ENCODE measurements at regions not wholly inside any gene's neighbourhood (a gene's known extent, or its start where the extent isn't known, plus 50 kb on each side); places are given as distances from the start of the nearest gene placed in this dataset.

DNA sequence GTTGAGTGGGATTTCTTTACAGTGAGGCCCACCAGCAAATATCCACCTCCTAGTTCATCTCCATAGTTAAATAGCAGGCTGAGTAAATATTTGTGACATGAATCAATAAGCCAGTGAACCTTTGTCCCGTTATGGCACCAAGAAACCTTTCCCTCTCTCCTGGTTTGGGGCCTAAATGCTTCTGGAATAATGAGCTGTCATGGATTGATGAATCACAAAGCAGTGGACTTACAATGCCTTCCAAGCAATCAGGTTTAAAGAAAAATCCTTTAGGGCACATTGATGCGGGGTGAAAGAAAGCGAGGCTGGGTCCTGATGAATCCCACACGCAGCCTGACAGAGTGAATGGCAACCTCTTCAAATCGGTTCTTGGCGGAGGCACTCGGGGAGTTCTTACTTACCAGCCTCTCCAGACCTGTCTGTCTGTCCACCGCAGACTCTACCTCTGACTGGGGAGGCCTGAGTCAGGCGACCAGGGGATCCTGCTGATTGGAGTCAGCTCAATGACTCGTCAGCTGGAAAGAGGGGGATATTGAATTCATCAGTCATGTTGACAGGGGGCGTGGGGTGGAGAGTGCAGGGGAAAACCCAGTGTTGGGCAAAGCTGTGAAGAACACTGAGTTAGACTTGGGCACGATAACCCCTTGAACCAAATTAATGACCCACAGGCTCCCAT is 247.3 kb downstream of the PLPP3 start (continued):
- TF ChIP-seq, protein P1, sequence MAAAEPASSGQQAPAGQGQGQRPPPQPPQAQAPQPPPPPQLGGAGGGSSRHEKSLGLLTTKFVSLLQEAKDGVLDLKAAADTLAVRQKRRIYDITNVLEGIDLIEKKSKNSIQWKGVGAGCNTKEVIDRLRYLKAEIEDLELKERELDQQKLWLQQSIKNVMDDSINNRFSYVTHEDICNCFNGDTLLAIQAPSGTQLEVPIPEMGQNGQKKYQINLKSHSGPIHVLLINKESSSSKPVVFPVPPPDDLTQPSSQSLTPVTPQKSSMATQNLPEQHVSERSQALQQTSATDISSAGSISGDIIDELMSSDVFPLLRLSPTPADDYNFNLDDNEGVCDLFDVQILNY (CRISPR knock-in tag; conservative IDR thresholded peaks at IDR 0.05): no peak
- TF ChIP-seq ZNF382 (CRISPR knock-in tag; IDR thresholded peaks at IDR 0.05; ENCODE audit: borderline replicate concordance): no peak
- TF ChIP-seq ZNF790 (CRISPR knock-in tag; IDR thresholded peaks at IDR 0.05; ENCODE audit: borderline replicate concordance): no peak
- TF ChIP-seq SATB2 (CRISPR knock-in tag; IDR thresholded peaks at IDR 0.05): 0 out of 2 replicates have a peak, but pooled peaks have one; percentile 34
- TF ChIP-seq, protein P2, sequence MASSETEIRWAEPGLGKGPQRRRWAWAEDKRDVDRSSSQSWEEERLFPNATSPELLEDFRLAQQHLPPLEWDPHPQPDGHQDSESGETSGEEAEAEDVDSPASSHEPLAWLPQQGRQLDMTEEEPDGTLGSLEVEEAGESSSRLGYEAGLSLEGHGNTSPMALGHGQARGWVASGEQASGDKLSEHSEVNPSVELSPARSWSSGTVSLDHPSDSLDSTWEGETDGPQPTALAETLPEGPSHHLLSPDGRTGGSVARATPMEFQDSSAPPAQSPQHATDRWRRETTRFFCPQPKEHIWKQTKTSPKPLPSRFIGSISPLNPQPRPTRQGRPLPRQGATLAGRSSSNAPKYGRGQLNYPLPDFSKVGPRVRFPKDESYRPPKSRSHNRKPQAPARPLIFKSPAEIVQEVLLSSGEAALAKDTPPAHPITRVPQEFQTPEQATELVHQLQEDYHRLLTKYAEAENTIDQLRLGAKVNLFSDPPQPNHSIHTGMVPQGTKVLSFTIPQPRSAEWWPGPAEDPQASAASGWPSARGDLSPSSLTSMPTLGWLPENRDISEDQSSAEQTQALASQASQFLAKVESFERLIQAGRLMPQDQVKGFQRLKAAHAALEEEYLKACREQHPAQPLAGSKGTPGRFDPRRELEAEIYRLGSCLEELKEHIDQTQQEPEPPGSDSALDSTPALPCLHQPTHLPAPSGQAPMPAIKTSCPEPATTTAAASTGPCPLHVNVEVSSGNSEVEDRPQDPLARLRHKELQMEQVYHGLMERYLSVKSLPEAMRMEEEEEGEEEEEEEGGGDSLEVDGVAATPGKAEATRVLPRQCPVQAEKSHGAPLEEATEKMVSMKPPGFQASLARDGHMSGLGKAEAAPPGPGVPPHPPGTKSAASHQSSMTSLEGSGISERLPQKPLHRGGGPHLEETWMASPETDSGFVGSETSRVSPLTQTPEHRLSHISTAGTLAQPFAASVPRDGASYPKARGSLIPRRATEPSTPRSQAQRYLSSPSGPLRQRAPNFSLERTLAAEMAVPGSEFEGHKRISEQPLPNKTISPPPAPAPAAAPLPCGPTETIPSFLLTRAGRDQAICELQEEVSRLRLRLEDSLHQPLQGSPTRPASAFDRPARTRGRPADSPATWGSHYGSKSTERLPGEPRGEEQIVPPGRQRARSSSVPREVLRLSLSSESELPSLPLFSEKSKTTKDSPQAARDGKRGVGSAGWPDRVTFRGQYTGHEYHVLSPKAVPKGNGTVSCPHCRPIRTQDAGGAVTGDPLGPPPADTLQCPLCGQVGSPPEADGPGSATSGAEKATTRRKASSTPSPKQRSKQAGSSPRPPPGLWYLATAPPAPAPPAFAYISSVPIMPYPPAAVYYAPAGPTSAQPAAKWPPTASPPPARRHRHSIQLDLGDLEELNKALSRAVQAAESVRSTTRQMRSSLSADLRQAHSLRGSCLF (CRISPR knock-in tag; IDR thresholded peaks at IDR 0.05; ENCODE audit: borderline replicate concordance): no peak
- no peak for TF ChIP-seq DR1 (CRISPR knock-in tag; IDR thresholded peaks at IDR 0.05)
- no peak for TF ChIP-seq JUND (CRISPR knock-in tag; IDR thresholded peaks at IDR 0.05)
- no peak; the same call in 1 of the 2 replicates for TF ChIP-seq ZNF230 (CRISPR knock-in tag; IDR thresholded peaks at IDR 0.05)
- TF ChIP-seq ZNF605 (CRISPR knock-in tag; IDR thresholded peaks at IDR 0.05): peak; percentile 59; the same call in 1 of the 2 replicates
- TF ChIP-seq, protein P3, sequence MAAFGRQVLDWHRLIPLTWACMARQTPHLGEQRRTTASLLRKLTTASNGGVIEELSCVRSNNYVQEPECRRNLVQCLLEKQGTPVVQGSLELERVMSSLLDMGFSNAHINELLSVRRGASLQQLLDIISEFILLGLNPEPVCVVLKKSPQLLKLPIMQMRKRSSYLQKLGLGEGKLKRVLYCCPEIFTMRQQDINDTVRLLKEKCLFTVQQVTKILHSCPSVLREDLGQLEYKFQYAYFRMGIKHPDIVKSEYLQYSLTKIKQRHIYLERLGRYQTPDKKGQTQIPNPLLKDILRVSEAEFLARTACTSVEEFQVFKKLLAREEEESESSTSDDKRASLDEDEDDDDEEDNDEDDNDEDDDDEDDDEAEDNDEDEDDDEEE (CRISPR knock-in tag; IDR thresholded peaks at IDR 0.05): no peak
- no peak for TF ChIP-seq MAFK (conservative IDR thresholded peaks at IDR 0.05 in 1 of 2, IDR thresholded peaks at IDR 0.05 in 1 of 2; ENCODE audit: low read length in 2 of 2)
- TF ChIP-seq, protein P4, sequence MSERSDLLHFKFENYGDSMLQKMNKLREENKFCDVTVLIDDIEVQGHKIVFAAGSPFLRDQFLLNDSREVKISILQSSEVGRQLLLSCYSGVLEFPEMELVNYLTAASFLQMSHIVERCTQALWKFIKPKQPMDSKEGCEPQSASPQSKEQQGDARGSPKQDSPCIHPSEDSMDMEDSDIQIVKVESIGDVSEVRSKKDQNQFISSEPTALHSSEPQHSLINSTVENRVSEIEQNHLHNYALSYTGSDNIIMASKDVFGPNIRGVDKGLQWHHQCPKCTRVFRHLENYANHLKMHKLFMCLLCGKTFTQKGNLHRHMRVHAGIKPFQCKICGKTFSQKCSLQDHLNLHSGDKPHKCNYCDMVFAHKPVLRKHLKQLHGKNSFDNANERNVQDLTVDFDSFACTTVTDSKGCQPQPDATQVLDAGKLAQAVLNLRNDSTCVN (CRISPR knock-in tag; IDR thresholded peaks at IDR 0.05; ENCODE audit: borderline replicate concordance): no peak
- peak; percentile 79; the same call in 1 of the 2 replicates for TF ChIP-seq SOX5 (CRISPR knock-in tag; IDR thresholded peaks at IDR 0.05; ENCODE audit: borderline replicate concordance)
- TF ChIP-seq NRL (CRISPR knock-in tag; IDR thresholded peaks at IDR 0.05; ENCODE audit: borderline replicate concordance): no peak
- TF ChIP-seq FOXK1 (CRISPR knock-in tag; IDR thresholded peaks at IDR 0.05; ENCODE audit: borderline replicate concordance, low read depth): no peak
- TF ChIP-seq, protein P5, sequence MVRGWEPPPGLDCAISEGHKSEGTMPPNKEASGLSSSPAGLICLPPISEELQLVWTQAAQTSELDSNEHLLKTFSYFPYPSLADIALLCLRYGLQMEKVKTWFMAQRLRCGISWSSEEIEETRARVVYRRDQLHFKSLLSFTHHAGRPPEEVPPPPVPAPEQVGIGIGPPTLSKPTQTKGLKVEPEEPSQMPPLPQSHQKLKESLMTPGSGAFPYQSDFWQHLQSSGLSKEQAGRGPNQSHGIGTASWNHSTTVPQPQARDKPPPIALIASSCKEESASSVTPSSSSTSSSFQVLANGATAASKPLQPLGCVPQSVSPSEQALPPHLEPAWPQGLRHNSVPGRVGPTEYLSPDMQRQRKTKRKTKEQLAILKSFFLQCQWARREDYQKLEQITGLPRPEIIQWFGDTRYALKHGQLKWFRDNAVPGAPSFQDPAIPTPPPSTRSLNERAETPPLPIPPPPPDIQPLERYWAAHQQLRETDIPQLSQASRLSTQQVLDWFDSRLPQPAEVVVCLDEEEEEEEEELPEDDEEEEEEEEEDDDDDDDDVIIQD (CRISPR knock-in tag; IDR thresholded peaks at IDR 0.05; ENCODE audit: low read depth): peak; percentile 84; the same call in 1 of the 2 replicates
- TF ChIP-seq KLF16 (CRISPR knock-in tag; IDR thresholded peaks at IDR 0.05): 0 out of 4 replicates have a peak, but pooled peaks of 1 of the 2 experiments have one; percentile 59
- TF ChIP-seq ZNF563 (CRISPR knock-in tag; IDR thresholded peaks at IDR 0.05): no peak
- 0 out of 2 replicates have a peak, but pooled peaks have one; percentile 54 for TF ChIP-seq HOXA5 (CRISPR knock-in tag; IDR thresholded peaks at IDR 0.05)
- TF ChIP-seq TBP (CRISPR knock-in tag; IDR thresholded peaks at IDR 0.05): no peak
